OCI-LY7 (cell line): ENCODE measurements at regions not wholly inside any gene's neighbourhood (a gene's known extent, or its start where the extent isn't known, plus 50 kb on each side); places are given as distances from the start of the nearest gene placed in this dataset.

Experiments used
- BruUV-seq: library from RNA; stranded (reverse); fragments of 400-500 nt; replicated peaks from 2 replicates; lab custom pipeline; 2021; lab: Mats Ljungman, UMichigan
- CTCF ChIA-PET: fragments of 300-600 bp; sonication (Branson Sonifier 250); formaldehyde crosslinking; loops from one replicate; lab custom pipeline; 2022; ENCODE audit warnings: antibody characterized with exemption; ENCODE audit not compliant: unreplicated experiment; lab: Charles Lee
- POLR2A ChIA-PET: fragments of 300-600 bp; sonication (Branson Sonifier 250); formaldehyde crosslinking; loops from one replicate; lab custom pipeline; 2022; ENCODE audit warnings: antibody characterized with exemption; lab: Charles Lee
- DNase-seq: peaks from one replicate; pipeline ENCODE4 v3.0.0-alpha.2; 2015; ENCODE audit warnings: low spot score
- H2AFZ ChIP-seq: fragments of 200-600 bp; sonication (generic), shearing (Covaris generic); 2 replicates; pipeline ENCODE4 v1.6.1; 2014; ENCODE audit warnings: mild to moderate bottlenecking, antibody characterized with exemption, low read length, moderate library complexity
- H3K27ac ChIP-seq: fragments of 200-600 bp; sonication (generic); 2 replicates; pipeline ENCODE4 v1.5.1; 2014; ENCODE audit warnings: mixed run types, low read depth, mild to moderate bottlenecking, moderate library complexity, low read length, inconsistent platforms; ENCODE audit not compliant: poor library complexity, severe bottlenecking
- H3K36me3 ChIP-seq: fragments of 200-600 bp; sonication (generic); 2 replicates; pipeline ENCODE4 v1.6.1; 2014; ENCODE audit warnings: mild to moderate bottlenecking, antibody characterized with exemption, low read length, moderate library complexity, mixed read lengths; ENCODE audit not compliant: insufficient read depth
- H3K4me1 ChIP-seq: fragments of 200-600 bp; sonication (generic); 2 replicates; pipeline ENCODE4 v1.5.1; 2014; ENCODE audit warnings: mild to moderate bottlenecking, low read length; ENCODE audit not compliant: insufficient read depth, poor library complexity, severe bottlenecking
- H3K4me2 ChIP-seq: fragments of 200-600 bp; sonication (generic); 2 replicates; pipeline ENCODE4 v1.6.1; 2014; ENCODE audit warnings: mild to moderate bottlenecking, low read length
- H3K4me3 ChIP-seq: fragments of 200-600 bp; sonication (generic); 2 replicates; pipeline ENCODE4 v1.5.1; 2014; ENCODE audit warnings: mild to moderate bottlenecking, low read depth, low read length; ENCODE audit not compliant: poor library complexity, severe bottlenecking
- H3K79me2 ChIP-seq: fragments of 200-600 bp; sonication (generic); 2 replicates; pipeline ENCODE4 v1.6.1; 2016; ENCODE audit warnings: low read depth, mild to moderate bottlenecking, low read length, moderate library complexity, mixed read lengths; ENCODE audit not compliant: insufficient read depth
- H3K9me2 ChIP-seq: fragments of 200-600 bp; sonication (generic); 2 replicates; pipeline ENCODE4 v1.6.1; 2016; ENCODE audit warnings: mild to moderate bottlenecking, low read length, mixed read lengths; ENCODE audit not compliant: insufficient read depth
- H3K9me3 ChIP-seq: fragments of 200-600 bp; sonication (generic); 2 replicates; pipeline ENCODE4 v1.6.1; 2014; ENCODE audit warnings: mild to moderate bottlenecking, mixed run types, low read length, mixed read lengths
- H4K20me1 ChIP-seq: fragments of 200-600 bp; sonication (generic); 2 replicates; pipeline ENCODE4 v1.6.1; 2014; ENCODE audit warnings: mild to moderate bottlenecking, antibody characterized with exemption, low read length, moderate library complexity, mixed read lengths; ENCODE audit not compliant: insufficient read depth
- CTCF ChIP-seq: fragments of 200-600 bp; sonication (generic); conservative IDR thresholded peaks from 2 replicates; pipeline ENCODE4 v1.5.1; 2014; ENCODE audit warnings: mild to moderate bottlenecking, antibody characterized with exemption, low read length, moderate library complexity, mixed read lengths
- EZH2phosphoT487 ChIP-seq: fragments of 200-600 bp; sonication (generic); IDR thresholded peaks from 2 replicates; pipeline ENCODE4 v1.6.1; 2018; ENCODE audit warnings: low read depth, borderline replicate concordance, mild to moderate bottlenecking, mixed run types, antibody characterized with exemption, low read length, moderate library complexity, mixed read lengths
- intact Hi-C: fragments of 100-400 bp; cut with micrococcal nuclease; formaldehyde crosslinking; loops from one replicate; pipeline ENCODE4 v1.10.0; 2022; ENCODE audit not compliant: unreplicated experiment

- Histone ChIP-seq H3K9me3 (no peaks in the 10 kb centered on the region), H2AFZ (no peak overlapping the region), H3K36me3 (no peaks in the 10 kb centered on the region), H3K9me2 (no peaks in the 10 kb centered on the region), H3K27ac (no peak overlapping the region), H3K79me2 (no peaks in the 10 kb centered on the region), H3K4me3 (no peak overlapping the region), H4K20me1 (no peaks in the 10 kb centered on the region), H3K4me2 (no peak overlapping the region), H3K4me1 (no peaks in the 10 kb centered on the region)
- intact Hi-C loops, result no loop called here
- no TSS peak for BruUV-seq
- no peak for DNase-seq
- ChIA-PET CTCF (no interaction called here), POLR2A (interaction anchor here (0.6 kb wide), 1 partner anchor 1877 kb away, joined by 3 read pairs; no protein-coding TSS in a partner anchor)
- TF ChIP-seq CTCF, result no peak
- no peak for TF ChIP-seq EZH2phosphoT487
Measured at GRCh38 chr18:2089396-2089795, 481.9 kb downstream of the METTL4 start.

GRCh38 chr18:2091937-2092336 lies 479.4 kb downstream of the METTL4 start:
- no peak overlapping the region for H2AFZ ChIP-seq
- H3K9me2 ChIP-seq, result no peaks in the 10 kb centered on the region
- H3K27ac ChIP-seq, result no peak overlapping the region
- no peak overlapping the region for H3K4me3 ChIP-seq
- H3K9me3 ChIP-seq, result no peaks in the 10 kb centered on the region
- DNase-seq, result no peak
- no peaks in the 10 kb centered on the region for H4K20me1 ChIP-seq
- no peaks in the 10 kb centered on the region for H3K4me1 ChIP-seq
- H3K36me3 ChIP-seq, result no peaks in the 10 kb centered on the region
- TF ChIP-seq EZH2phosphoT487, result no peak
- TF ChIP-seq CTCF, result no peak
- POLR2A ChIA-PET, result no interaction called here
- no TSS peak for BruUV-seq
- intact Hi-C loops, result loop anchor here (10.0 kb wide), 1 partner anchor 57 kb away; no protein-coding TSS in a partner anchor
- CTCF ChIA-PET, result no interaction called here
- H3K79me2 ChIP-seq, result no peaks in the 10 kb centered on the region
- no peak overlapping the region for H3K4me2 ChIP-seq

- Histone ChIP-seq H3K9me3 (no peaks in the 10 kb centered on the region), H3K9me2 (no peaks in the 10 kb centered on the region; the same call in 1 of the 2 replicates), H3K4me1 (no peaks in the 10 kb centered on the region), H3K4me3 (no peak overlapping the region), H4K20me1 (no peaks in the 10 kb centered on the region), H3K36me3 (no peaks in the 10 kb centered on the region), H2AFZ (no peak overlapping the region), H3K79me2 (no peaks in the 10 kb centered on the region), H3K4me2 (no peak overlapping the region), H3K27ac (no peak overlapping the region)
- BruUV-seq, result no TSS peak
- intact Hi-C loops, result loop anchor here (10.0 kb wide), 1 partner anchor 62 kb away; no protein-coding TSS in a partner anchor
- TF ChIP-seq CTCF, result no peak
- no peak for TF ChIP-seq EZH2phosphoT487
- no peak for DNase-seq
- POLR2A ChIA-PET, result interaction anchor here (0.7 to 1.8 kb wide), 4 partner anchors 10 to 492 kb away, joined by 3 to 5 read pairs (median 4); no protein-coding TSS in a partner anchor
- CTCF ChIA-PET, result no interaction called here
Measured at GRCh38 chr18:2096551-2096950, 474.8 kb downstream of the METTL4 start.
